AG04450 (cell line): ENCODE measurements at regions not wholly inside any gene's neighbourhood (a gene's known extent, or its start where the extent isn't known, plus 50 kb on each side); places are given as distances from the start of the nearest gene placed in this dataset.
"Not testable (repeated sequence)": the region's sequence is repeated elsewhere in the genome, so short reads cannot be mapped to it uniquely, and the experiment has no call there.

ENCODE experiments used
- CTCF ChIA-PET: fragments of 300-600, 350-600 bp; formaldehyde crosslinking; extraction: SDS; loops from one replicate; lab custom pipeline; 2022; ENCODE audit warnings: antibody characterized with exemption, inconsistent platforms; lab: Charles Lee
- POLR2A ChIA-PET: fragments of 350-600 bp; formaldehyde crosslinking; extraction: SDS; loops from one replicate; lab custom pipeline; 2021; ENCODE audit warnings: antibody characterized with exemption, inconsistent platforms; lab: Yijun Ruan, JAX
- DNase-seq: peaks from one replicate; pipeline ENCODE4 v3.0.0-alpha.2; 2011; ENCODE audit warnings: low read depth, low spot score
- H3K27ac ChIP-seq: one replicate; pipeline ENCODE4 v1.5.1; 2012; ENCODE audit warnings: low read depth, low read length, control low read depth
- H3K27me3 ChIP-seq: one replicate; pipeline ENCODE4 v1.6.0; 2012; ENCODE audit warnings: low read length; ENCODE audit not compliant: control insufficient read depth, insufficient read depth
- H3K4me3 ChIP-seq: 2 replicates; pipeline ENCODE4 v1.5.1; 2011; ENCODE audit warnings: mild to moderate bottlenecking, low read depth, low read length, control low read depth
- H3K9me3 ChIP-seq: 2 replicates; pipeline ENCODE4 v1.5.1; 2012; ENCODE audit warnings: low read length; ENCODE audit not compliant: control insufficient read depth, insufficient read depth
- CTCF ChIP-seq: IDR thresholded peaks from 2 replicates; pipeline ENCODE4 v1.5.1; 2011; ENCODE audit warnings: low read depth, low read length, control low read depth, inconsistent platforms

- Histone ChIP-seq H3K27me3 (no peaks in the 10 kb centered on the region), H3K9me3 (peaks cover 45% of the 10 kb centered on the region), H3K27ac (no peak overlapping the region), H3K4me3 (no peak overlapping the region)
- no peak for DNase-seq
- ChIA-PET CTCF (no interaction called here), POLR2A (no interaction called here)
- no peak for TF ChIP-seq CTCF
Observed at GRCh38 chr21:7916329-7917303, 2604.8 kb upstream of the TPTE start.

- TF ChIP-seq CTCF, result no peak
- no peak for DNase-seq
Observed at GRCh38 chr21:7917729-7918128, 2603.7 kb upstream of the TPTE start.

GRCh38 chr21:7925918-7926582 is 2595.3 kb upstream of the TPTE start:
- H3K27ac ChIP-seq, H3K27me3 ChIP-seq, CTCF ChIA-PET, H3K4me3 ChIP-seq, DNase-seq, POLR2A ChIA-PET: not testable (repeated sequence)
- H3K9me3 ChIP-seq, result peaks cover 88% of the 10 kb centered on the region

More at GRCh38 chr21:7917729-7918128, 2603.7 kb upstream of the TPTE start:
- Histone ChIP-seq H3K4me3 (no peak overlapping the region), H3K27me3 (no peaks in the 10 kb centered on the region), H3K27ac (no peak overlapping the region), H3K9me3 (peaks cover 57% of the 10 kb centered on the region)
- POLR2A ChIA-PET, result no interaction called here
- CTCF ChIA-PET, result no interaction called here

DNA sequence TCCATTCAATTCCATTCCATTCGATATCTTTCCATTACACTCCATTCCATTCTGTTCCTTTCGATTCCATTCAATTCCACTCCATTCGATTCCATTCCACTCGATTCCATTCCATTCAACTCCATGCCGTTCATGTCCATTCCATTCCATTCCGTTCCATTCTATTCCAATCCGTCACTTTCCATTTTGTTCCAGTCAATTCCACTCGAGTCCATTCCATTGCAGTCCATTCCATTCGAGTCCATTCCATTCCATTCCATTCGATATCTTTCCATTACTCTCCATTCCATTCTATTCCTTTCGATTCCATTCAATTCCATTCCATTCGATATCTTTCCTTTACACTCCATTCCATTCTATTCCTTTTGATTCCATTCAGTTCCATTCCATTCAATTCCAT is 2592.9 kb upstream of the TPTE start:
- H3K4me3 ChIP-seq, POLR2A ChIA-PET, CTCF ChIA-PET, H3K27me3 ChIP-seq, DNase-seq, H3K27ac ChIP-seq: not testable (repeated sequence)
- peaks cover 87% of the 10 kb centered on the region for H3K9me3 ChIP-seq

GRCh38 chr21:7929586-7929985 is 2591.8 kb upstream of the TPTE start:
- H3K27ac ChIP-seq, DNase-seq, POLR2A ChIA-PET, CTCF ChIA-PET, H3K4me3 ChIP-seq, H3K27me3 ChIP-seq: not testable (repeated sequence)
- peaks cover 87% of the 10 kb centered on the region for H3K9me3 ChIP-seq

- CTCF ChIA-PET, H3K27ac ChIP-seq, H3K4me3 ChIP-seq, DNase-seq, H3K27me3 ChIP-seq, POLR2A ChIA-PET: not testable (repeated sequence)
- peaks cover 84% of the 10 kb centered on the region for H3K9me3 ChIP-seq
Observed at GRCh38 chr21:7930445-7930844, 2590.9 kb upstream of the TPTE start.

GRCh38 chr21:7932113-7932512 is 2589.3 kb upstream of the TPTE start:
- H3K27me3 ChIP-seq, CTCF ChIA-PET, DNase-seq, POLR2A ChIA-PET, H3K27ac ChIP-seq, H3K4me3 ChIP-seq: not testable (repeated sequence)
- peaks cover 82% of the 10 kb centered on the region for H3K9me3 ChIP-seq

DNA sequence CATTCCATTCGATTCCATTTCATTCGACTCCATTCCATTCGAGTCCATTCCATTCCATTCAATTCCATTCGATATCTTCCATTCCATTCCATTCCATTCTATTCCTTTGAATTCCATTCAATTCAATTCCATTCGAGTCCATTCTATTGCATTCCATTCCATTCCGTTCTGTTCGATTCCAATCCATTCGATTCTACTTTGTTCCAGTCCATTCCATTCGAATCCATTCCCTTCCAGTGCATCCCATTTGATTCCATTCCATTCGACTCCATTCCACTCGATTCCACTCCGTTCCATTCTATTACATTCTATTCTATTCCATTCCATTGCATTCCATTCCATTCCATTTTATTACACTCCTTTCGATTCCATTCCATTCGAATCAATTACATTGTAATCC is 2588.5 kb upstream of the TPTE start:
- H3K4me3 ChIP-seq, DNase-seq, H3K27me3 ChIP-seq, H3K27ac ChIP-seq, POLR2A ChIA-PET, CTCF ChIA-PET: not testable (repeated sequence)
- H3K9me3 ChIP-seq, result peaks cover 83% of the 10 kb centered on the region
